COR-L47 (cell line): ENCODE measurements at regions not wholly inside any gene's neighbourhood (a gene's known extent, or its start where the extent isn't known, plus 50 kb on each side); places are given as distances from the start of the nearest gene placed in this dataset.

ENCODE experiments used
- DNase-seq: peaks from one replicate; lab custom pipeline; 2025; lab: John Stamatoyannopoulos, UW

GRCh38 chr9:693201-694091, 148.1 kb upstream of the DMRT1 start:
- DNase-seq: no peak

- DNase-seq: no peak
Observed at GRCh38 chr9:694092-694402, 147.4 kb upstream of the DMRT1 start.

GRCh38 chr9:694403-695154, 146.9 kb upstream of the DMRT1 start:
- DNase-seq: no peak

GRCh38 chr9:695252-695651, 146.2 kb upstream of the DMRT1 start:
- DNase-seq: no peak

GRCh38 chr9:696332-697323, 144.9 kb upstream of the DMRT1 start:
- no peak for DNase-seq

- DNase-seq: no peak
Observed at GRCh38 chr9:698276-698675, 143.2 kb upstream of the DMRT1 start.

- no peak for DNase-seq
Observed at GRCh38 chr9:698954-699353, 142.5 kb upstream of the DMRT1 start.

GRCh38 chr9:699396-699795, 142.1 kb upstream of the DMRT1 start:
- DNase-seq: no peak

GRCh38 chr9:700365-701282, 140.9 kb upstream of the DMRT1 start:
- DNase-seq: no peak

GRCh38 chr9:703392-703791, 138.1 kb upstream of the DMRT1 start:
- no peak for DNase-seq

GRCh38 chr9:706073-706472, 135.4 kb upstream of the DMRT1 start:
- no peak for DNase-seq

GRCh38 chr9:706606-707459, 134.7 kb upstream of the DMRT1 start:
- no peak for DNase-seq

- no peak for DNase-seq
Observed at GRCh38 chr9:708182-708550, 133.3 kb upstream of the DMRT1 start.

GRCh38 chr9:708551-709432, 132.7 kb upstream of the DMRT1 start:
- no peak for DNase-seq

- DNase-seq: no peak
Observed at GRCh38 chr9:710951-711745, 130.3 kb upstream of the DMRT1 start.

- no peak for DNase-seq
Observed at GRCh38 chr9:711761-712553, 129.5 kb upstream of the DMRT1 start.

GRCh38 chr9:712643-713042, 128.9 kb upstream of the DMRT1 start:
- DNase-seq: no peak

GRCh38 chr9:713091-713490, 128.4 kb upstream of the DMRT1 start:
- no peak for DNase-seq
